Kidney epithelial cell (primary cell): ENCODE measurements at regions not wholly inside any gene's neighbourhood (a gene's known extent, or its start where the extent isn't known, plus 50 kb on each side); places are given as distances from the start of the nearest gene placed in this dataset.

ENCODE experiments used
- DNase-seq: peaks from one replicate; pipeline ENCODE4 v3.0.0-alpha.2; 2010; ENCODE audit warnings: low read depth
- H3K27me3 ChIP-seq: 2 replicates; pipeline ENCODE4 v1.6.0; 2011; ENCODE audit warnings: low read length; ENCODE audit not compliant: control insufficient read depth, insufficient read depth
- H3K36me3 ChIP-seq: 2 replicates; pipeline ENCODE4 v1.5.1; 2011; ENCODE audit warnings: low read length; ENCODE audit not compliant: control insufficient read depth, insufficient read depth
- H3K4me3 ChIP-seq: 2 replicates; pipeline ENCODE4 v1.5.1; 2011; ENCODE audit warnings: low read depth, mild to moderate bottlenecking, control low read depth, low read length
- CTCF ChIP-seq: IDR thresholded peaks from 2 replicates; pipeline ENCODE4 v1.5.1; 2011; ENCODE audit warnings: mild to moderate bottlenecking, moderate library complexity, low read length, control low read depth, inconsistent platforms; ENCODE audit not compliant: insufficient read depth, poor library complexity, severe bottlenecking

GRCh38 chr3:42037318-42037945 lies 53.7 kb upstream of the TRAK1 start:
- Histone ChIP-seq H3K27me3 (no peaks in the 10 kb centered on the region), H3K4me3 (no peak overlapping the region), H3K36me3 (no peaks in the 10 kb centered on the region)
- DNase-seq = no peak
- TF ChIP-seq CTCF = no peak

GRCh38 chr3:42036483-42036823 lies 54.7 kb upstream of the TRAK1 start:
- Histone ChIP-seq H3K4me3 (no peak overlapping the region), H3K36me3 (no peaks in the 10 kb centered on the region), H3K27me3 (no peaks in the 10 kb centered on the region)
- TF ChIP-seq CTCF = no peak
- peak; percentile 97 for DNase-seq

GRCh38 chr3:42035816-42036482 lies 55.2 kb upstream of the TRAK1 start:
- Histone ChIP-seq H3K36me3 (no peaks in the 10 kb centered on the region), H3K4me3 (no peak overlapping the region), H3K27me3 (no peaks in the 10 kb centered on the region)
- DNase-seq = no peak
- no peak for TF ChIP-seq CTCF

- no peaks in the 10 kb centered on the region for H3K27me3 ChIP-seq
- H3K4me3 ChIP-seq = no peak overlapping the region
- no peak for DNase-seq
- no peaks in the 10 kb centered on the region for H3K36me3 ChIP-seq
- no peak for TF ChIP-seq CTCF
These were observed 56.1 kb upstream of the TRAK1 start for GRCh38 chr3:42035007-42035406.

DNA sequence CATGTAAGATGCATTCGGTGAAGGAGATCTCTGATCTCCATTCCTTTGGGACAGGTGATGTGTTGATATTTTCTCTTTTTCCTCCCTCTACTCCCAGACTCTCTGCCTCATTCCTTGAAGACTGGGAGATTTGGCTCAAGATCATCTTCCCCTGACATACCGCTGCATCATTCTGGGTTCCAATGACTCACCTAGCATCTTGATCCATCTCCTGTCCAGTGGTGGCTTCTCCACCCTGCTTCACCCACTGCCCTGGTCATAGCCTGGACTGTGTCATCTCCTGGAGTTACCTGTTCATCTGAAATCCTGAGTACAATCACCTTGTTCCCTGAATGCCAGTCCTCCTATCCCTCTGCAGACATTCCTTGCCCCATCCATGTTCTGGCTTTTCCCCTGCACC lies 57.4 kb upstream of the TRAK1 start:
- DNase-seq = no peak
- TF ChIP-seq CTCF = no peak
- H3K27me3 ChIP-seq = no peaks in the 10 kb centered on the region
- no peaks in the 10 kb centered on the region for H3K36me3 ChIP-seq
- H3K4me3 ChIP-seq = no peak overlapping the region
